Left lung (tissue), 4 donors: ENCODE measurements at regions not wholly inside any gene's neighbourhood (a gene's known extent, or its start where the extent isn't known, plus 50 kb on each side); places are given as distances from the start of the nearest gene placed in this dataset.

Experiments
- ATAC-seq: fragments of 200-7000 bp; cut with Tn5 transposase; one replicate; pipeline ENCODE4 v1.9.1; 2020; ENCODE audit warnings: moderate library complexity
- DNase-seq, 4 donors: peaks; one replicate each; pipeline ENCODE4 v3.0.0-alpha.2; 2013 to 2020
- H3K27ac ChIP-seq, 2 donors: fragments of 200-600 bp; sonication (generic) in 1 of 2; one replicate each; pipeline versions ENCODE4 v1.5.0 to v1.8.0; 2020 to 2021
- H3K27me3 ChIP-seq, 2 donors: fragments of 200-600 bp; sonication (generic) in 1 of 2; one replicate each; pipeline versions ENCODE4 v1.5.0 to v1.8.0; 2020 to 2021
- H3K36me3 ChIP-seq, 2 donors: fragments of 200-600 bp; sonication (generic) in 1 of 2; one replicate each; pipeline versions ENCODE4 v1.5.0 to v1.8.0; 2020 to 2021
- H3K4me1 ChIP-seq, 2 donors: fragments of 200-600 bp; one replicate each; pipeline ENCODE4 v1.8.0; 2021
- H3K4me3 ChIP-seq, 2 donors: fragments of 200-600 bp; sonication (generic) in 1 of 2; one replicate each; pipeline versions ENCODE4 v1.5.0 to v1.8.0; 2020 to 2021; ENCODE audit warnings: mild to moderate bottlenecking in 1 of 2
- H3K9me3 ChIP-seq, 2 donors: fragments of 200-600 bp; sonication (generic) in 1 of 2; one replicate each; pipeline versions ENCODE4 v1.5.0 to v1.8.0; 2020 to 2021
- CTCF ChIP-seq, 2 donors: fragments of 200-600 bp; sonication (generic) in 1 of 2; IDR thresholded peaks; one replicate each; pipeline versions ENCODE4 v1.5.0 to v1.8.0; 2021; ENCODE audit warnings: antibody characterized with exemption in 2 of 2
- intact Hi-C, 2 donors: fragments of 100-400 bp; cut with DNase I; formaldehyde crosslinking; loops; one replicate each; pipeline versions ENCODE4 v1.11.2 to v1.14.2; 2022
- donor health status: DM: no; HTN: yes; CAD: no.
- donor health status: DM: no; HTN: no; CAD: no.

- intact Hi-C loops = no loop called here
- H3K4me1 ChIP-seq = no peaks in the 10 kb centered on the region
- H3K36me3 ChIP-seq = no peaks in the 10 kb centered on the region
- no peaks in the 10 kb centered on the region for H3K27me3 ChIP-seq
- H3K27ac ChIP-seq = no peak overlapping the region
- no peak for ATAC-seq
- TF ChIP-seq CTCF (IDR thresholded peaks at IDR 0.05) = no peak
- no peaks in the 10 kb centered on the region for H3K9me3 ChIP-seq
- no peak for DNase-seq
- no peak overlapping the region for H3K4me3 ChIP-seq
Measured at GRCh38 chr7:24229481-24230226, 54.3 kb upstream of the NPY start.

GRCh38 chr7:24231493-24231892 is 52.5 kb upstream of the NPY start:
- H3K9me3 ChIP-seq = no peaks in the 10 kb centered on the region
- ATAC-seq (no peak), DNase-seq (no peak)
- H3K27ac ChIP-seq = no peak overlapping the region
- TF ChIP-seq CTCF (IDR thresholded peaks at IDR 0.05) = no peak
- no peaks in the 10 kb centered on the region for H3K27me3 ChIP-seq
- H3K4me3 ChIP-seq = no peak overlapping the region
- no peaks in the 10 kb centered on the region for H3K4me1 ChIP-seq
- intact Hi-C loops = no loop called here
- H3K36me3 ChIP-seq = no peaks in the 10 kb centered on the region

GRCh38 chr7:24233386-24233785 is 50.6 kb upstream of the NPY start:
- no peak for ATAC-seq

More at GRCh38 chr7:24233386-24233785, 50.6 kb upstream of the NPY start:
- TF ChIP-seq CTCF (IDR thresholded peaks at IDR 0.05) = no peak
- Histone ChIP-seq H3K4me3 (no peak overlapping the region), H3K9me3 (no peaks in the 10 kb centered on the region), H3K27me3 (no peaks in the 10 kb centered on the region), H3K4me1 (no peaks in the 10 kb centered on the region), H3K27ac (no peak overlapping the region), H3K36me3 (no peaks in the 10 kb centered on the region)
- intact Hi-C loops = no loop called here
- DNase-seq = no peak
